Activated naive CD8-positive, alpha-beta T cell treated with anti-CD3 and anti-CD28 coated beads for 36 hours (primary cell): ENCODE measurements at regions not wholly inside any gene's neighbourhood (a gene's known extent, or its start where the extent isn't known, plus 50 kb on each side); places are given as distances from the start of the nearest gene placed in this dataset.
"Not testable (repeated sequence)": the region's sequence is repeated elsewhere in the genome, so short reads cannot be mapped to it uniquely, and the experiment has no call there.

Source experiments
- DNase-seq: peaks from one replicate; pipeline ENCODE4 v3.0.0; 2021
- H3K27ac Mint-ChIP-seq: one replicate; pipeline ENCODE4 v1.8.0; 2022; ENCODE audit warnings: mild to moderate bottlenecking, moderate library complexity, mixed read lengths
- H3K27me3 Mint-ChIP-seq: one replicate; pipeline ENCODE4 v1.8.0; 2022; ENCODE audit warnings: mild to moderate bottlenecking, mixed read lengths
- H3K36me3 Mint-ChIP-seq: one replicate; pipeline ENCODE4 v1.8.0; 2021; ENCODE audit warnings: mild to moderate bottlenecking, mixed read lengths
- H3K4me1 Mint-ChIP-seq: one replicate; pipeline ENCODE4 v1.8.0; 2021; ENCODE audit warnings: mixed read lengths
- H3K4me3 Mint-ChIP-seq: one replicate; pipeline ENCODE4 v1.8.0; 2022; ENCODE audit warnings: mild to moderate bottlenecking, moderate library complexity, mixed read lengths
- H3K9me3 Mint-ChIP-seq: one replicate; pipeline ENCODE4 v1.8.0; 2022; ENCODE audit warnings: mixed read lengths

GRCh38 chr9:26243029-26243697 lies 564.9 kb upstream of the TUSC1 start:
- Mint-ChIP-seq H3K27ac (no peak overlapping the region), H3K36me3 (no peaks in the 10 kb centered on the region), H3K27me3 (no peaks in the 10 kb centered on the region), H3K4me1 (no peaks in the 10 kb centered on the region), H3K4me3 (no peak overlapping the region), H3K9me3 (no peaks in the 10 kb centered on the region)
- no peak for DNase-seq

GRCh38 chr9:26240020-26240419 lies 561.8 kb upstream of the TUSC1 start:
- no peaks in the 10 kb centered on the region for H3K4me1 Mint-ChIP-seq
- no peak overlapping the region for H3K4me3 Mint-ChIP-seq
- no peak for DNase-seq
- H3K27me3 Mint-ChIP-seq: no peaks in the 10 kb centered on the region
- H3K9me3 Mint-ChIP-seq: peaks cover 3% of the 10 kb centered on the region
- no peaks in the 10 kb centered on the region for H3K36me3 Mint-ChIP-seq
- H3K27ac Mint-ChIP-seq: no peak overlapping the region

- H3K9me3 Mint-ChIP-seq: peaks cover 3% of the 10 kb centered on the region
- H3K4me1 Mint-ChIP-seq: no peaks in the 10 kb centered on the region
- H3K27ac Mint-ChIP-seq: no peak overlapping the region
- H3K27me3 Mint-ChIP-seq: no peaks in the 10 kb centered on the region
- H3K36me3 Mint-ChIP-seq: no peaks in the 10 kb centered on the region
- no peak for DNase-seq
- H3K4me3 Mint-ChIP-seq: no peak overlapping the region
Measured at GRCh38 chr9:26237256-26237655, 559.0 kb upstream of the TUSC1 start.

GRCh38 chr9:26234865-26235264 lies 556.6 kb upstream of the TUSC1 start:
- Mint-ChIP-seq H3K27ac (no peak overlapping the region), H3K9me3 (peaks cover 5% of the 10 kb centered on the region), H3K4me1 (no peaks in the 10 kb centered on the region), H3K4me3 (no peak overlapping the region), H3K27me3 (no peaks in the 10 kb centered on the region), H3K36me3 (no peaks in the 10 kb centered on the region)
- DNase-seq: no peak

GRCh38 chr9:26231391-26231790 lies 553.1 kb upstream of the TUSC1 start:
- Mint-ChIP-seq H3K27me3 (no peaks in the 10 kb centered on the region), H3K27ac (no peak overlapping the region), H3K4me1 (no peaks in the 10 kb centered on the region), H3K9me3 (peaks cover 7% of the 10 kb centered on the region), H3K4me3 (no peak overlapping the region), H3K36me3 (no peaks in the 10 kb centered on the region)
- DNase-seq: no peak

- Mint-ChIP-seq H3K27me3 (no peaks in the 10 kb centered on the region), H3K36me3 (no peaks in the 10 kb centered on the region), H3K4me1 (no peaks in the 10 kb centered on the region), H3K27ac (no peak overlapping the region), H3K9me3 (peaks cover 4% of the 10 kb centered on the region), H3K4me3 (no peak overlapping the region)
- no peak for DNase-seq
Measured at GRCh38 chr9:26229324-26230054, 551.2 kb upstream of the TUSC1 start.

GRCh38 chr9:26228273-26228672 lies 550.0 kb upstream of the TUSC1 start:
- H3K36me3 Mint-ChIP-seq: no peaks in the 10 kb centered on the region
- peaks cover 4% of the 10 kb centered on the region for H3K9me3 Mint-ChIP-seq
- H3K4me3 Mint-ChIP-seq: no peak overlapping the region
- H3K27ac Mint-ChIP-seq: no peak overlapping the region
- H3K4me1 Mint-ChIP-seq: no peaks in the 10 kb centered on the region
- H3K27me3 Mint-ChIP-seq: no peaks in the 10 kb centered on the region
- DNase-seq: no peak

- peaks cover 5% of the 10 kb centered on the region for H3K9me3 Mint-ChIP-seq
- no peaks in the 10 kb centered on the region for H3K36me3 Mint-ChIP-seq
- no peak overlapping the region for H3K4me3 Mint-ChIP-seq
- H3K4me1 Mint-ChIP-seq: no peaks in the 10 kb centered on the region
- no peak for DNase-seq
- H3K27ac Mint-ChIP-seq: no peak overlapping the region
- H3K27me3 Mint-ChIP-seq: no peaks in the 10 kb centered on the region
Measured at GRCh38 chr9:26221290-26221689, 543.0 kb upstream of the TUSC1 start.

GRCh38 chr9:26220367-26220766 lies 542.1 kb upstream of the TUSC1 start:
- H3K4me3 Mint-ChIP-seq: no peak overlapping the region
- H3K36me3 Mint-ChIP-seq: no peaks in the 10 kb centered on the region
- H3K9me3 Mint-ChIP-seq: peaks cover 5% of the 10 kb centered on the region
- H3K27me3 Mint-ChIP-seq: no peaks in the 10 kb centered on the region
- no peak for DNase-seq
- H3K27ac Mint-ChIP-seq: no peak overlapping the region
- H3K4me1 Mint-ChIP-seq: no peaks in the 10 kb centered on the region

GRCh38 chr9:26219961-26220360 lies 541.7 kb upstream of the TUSC1 start:
- Mint-ChIP-seq H3K27ac (no peak overlapping the region), H3K36me3 (no peaks in the 10 kb centered on the region), H3K4me1 (no peaks in the 10 kb centered on the region), H3K4me3 (no peak overlapping the region), H3K27me3 (no peaks in the 10 kb centered on the region), H3K9me3 (peaks cover 5% of the 10 kb centered on the region)
- no peak for DNase-seq

- H3K36me3 Mint-ChIP-seq: no peaks in the 10 kb centered on the region
- H3K27ac Mint-ChIP-seq: no peak overlapping the region
- peaks cover 5% of the 10 kb centered on the region for H3K9me3 Mint-ChIP-seq
- no peak overlapping the region for H3K4me3 Mint-ChIP-seq
- no peak for DNase-seq
- no peaks in the 10 kb centered on the region for H3K27me3 Mint-ChIP-seq
- H3K4me1 Mint-ChIP-seq: no peaks in the 10 kb centered on the region
Measured at GRCh38 chr9:26216702-26217101, 538.5 kb upstream of the TUSC1 start.

GRCh38 chr9:26214713-26215444 lies 536.6 kb upstream of the TUSC1 start:
- H3K4me1 Mint-ChIP-seq, H3K4me3 Mint-ChIP-seq: not testable (repeated sequence)

GRCh38 chr9:26210338-26210851 lies 532.2 kb upstream of the TUSC1 start:
- DNase-seq: no peak
- Mint-ChIP-seq H3K9me3 (peaks cover 2% of the 10 kb centered on the region), H3K4me1 (no peaks in the 10 kb centered on the region), H3K36me3 (no peaks in the 10 kb centered on the region), H3K4me3 (no peak overlapping the region), H3K27ac (no peak overlapping the region), H3K27me3 (no peaks in the 10 kb centered on the region)

More at GRCh38 chr9:26214713-26215444, 536.6 kb upstream of the TUSC1 start:
- not testable (repeated sequence) for DNase-seq, H3K36me3 Mint-ChIP-seq, H3K27ac Mint-ChIP-seq, H3K27me3 Mint-ChIP-seq, H3K9me3 Mint-ChIP-seq

GRCh38 chr9:26205261-26205660 lies 527.0 kb upstream of the TUSC1 start:
- Mint-ChIP-seq H3K36me3 (no peaks in the 10 kb centered on the region), H3K9me3 (peaks cover 4% of the 10 kb centered on the region), H3K27me3 (no peaks in the 10 kb centered on the region), H3K4me1 (no peaks in the 10 kb centered on the region), H3K27ac (no peak overlapping the region), H3K4me3 (no peak overlapping the region)
- DNase-seq: no peak

- Mint-ChIP-seq H3K4me1 (no peaks in the 10 kb centered on the region), H3K36me3 (no peaks in the 10 kb centered on the region), H3K27ac (no peak overlapping the region), H3K27me3 (no peaks in the 10 kb centered on the region), H3K4me3 (no peak overlapping the region), H3K9me3 (peaks cover 11% of the 10 kb centered on the region)
- no peak for DNase-seq
Measured at GRCh38 chr9:26193237-26193636, 515.0 kb upstream of the TUSC1 start.
